ENCODE measurements at regions not wholly inside any gene's neighbourhood (a gene's known extent, or its start where the extent isn't known, plus 50 kb on each side); places are given as distances from the start of the nearest gene placed in this dataset.

DNA sequence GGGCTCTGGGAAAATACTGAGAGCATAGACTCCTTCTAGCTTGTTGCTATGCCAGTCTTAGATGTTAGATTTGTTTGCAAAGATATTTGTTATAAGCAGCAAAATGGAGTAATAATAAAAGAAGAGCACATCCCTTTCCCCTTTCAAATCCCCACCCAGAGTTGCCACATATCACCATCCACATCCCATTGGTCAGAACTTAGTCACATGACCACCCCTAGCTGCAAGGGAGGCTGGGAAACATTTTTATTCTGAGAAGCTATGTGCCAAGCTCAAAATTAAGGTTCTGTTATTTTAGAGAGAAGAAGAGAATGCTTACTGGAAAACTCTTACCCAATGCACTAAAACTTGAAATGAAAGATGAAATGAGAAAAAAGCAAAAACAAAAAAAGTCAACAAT is 193.9 kb upstream of the MVB12B start:
- H3K36me3 ChIP-seq, result no peaks in the 10 kb centered on the region
- H3K27ac ChIP-seq, result no peak overlapping the region
- ATAC-seq, result no peak
- no peak for DNase-seq
- peaks cover 0 to 17% of the 10 kb centered on the region in 2 donors for H3K27me3 ChIP-seq
- no peak overlapping the region for H3K4me3 ChIP-seq
- H3K9me3 ChIP-seq, result peaks cover 0 to 13% of the 10 kb centered on the region in 2 donors
- intact Hi-C loops (cut with DNase I), result no loop called here
- TF ChIP-seq CTCF (IDR thresholded peaks at IDR 0.05), result no peak
- H3K4me1 ChIP-seq, result no peaks in the 10 kb centered on the region

- peaks cover 0 to 57% of the 10 kb centered on the region in 2 donors for H3K27me3 ChIP-seq
- ATAC-seq, result no peak
- H3K9me3 ChIP-seq, result peaks cover 0 to 9% of the 10 kb centered on the region in 2 donors
- H3K4me3 ChIP-seq, result no peak overlapping the region
- no peak for TF ChIP-seq CTCF (IDR thresholded peaks at IDR 0.05)
- H3K36me3 ChIP-seq, result no peaks in the 10 kb centered on the region
- H3K4me1 ChIP-seq, result no peaks in the 10 kb centered on the region
- intact Hi-C loops (cut with DNase I), result no loop called here
- no peak for DNase-seq
- no peak overlapping the region for H3K27ac ChIP-seq
These were observed 182.4 kb upstream of the MVB12B start for GRCh38 chr9:126144196-126144595.

GRCh38 chr9:126144603-126145456 is 181.8 kb upstream of the MVB12B start:
- Histone ChIP-seq H3K4me1 (no peaks in the 10 kb centered on the region), H3K27me3 (peaks cover 0 to 58% of the 10 kb centered on the region in 2 donors), H3K36me3 (no peaks in the 10 kb centered on the region), H3K27ac (no peak overlapping the region), H3K4me3 (no peak overlapping the region), H3K9me3 (peaks cover 0 to 7% of the 10 kb centered on the region in 2 donors)
- no peak for ATAC-seq
- TF ChIP-seq CTCF (IDR thresholded peaks at IDR 0.05), result no peak
- intact Hi-C loops (cut with DNase I), result no loop called here
- DNase-seq, result no peak

DNA sequence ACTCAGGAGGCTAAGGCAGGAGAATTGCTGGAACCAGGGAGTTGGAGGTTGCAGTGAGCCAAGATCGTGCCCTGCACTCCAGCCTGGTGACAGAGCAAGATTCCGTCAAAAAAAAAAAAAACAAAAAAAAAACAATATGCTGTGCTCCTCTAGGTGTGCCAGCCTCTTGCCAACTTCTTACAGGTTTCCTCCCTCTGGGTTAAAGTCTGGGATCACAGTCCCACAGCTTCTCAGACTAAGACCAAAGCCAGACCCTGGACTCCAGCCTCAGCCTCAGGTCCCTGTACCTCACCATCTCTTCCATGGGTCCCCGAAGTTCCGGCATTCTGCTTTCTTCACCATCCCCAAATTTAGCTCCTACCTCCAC is 180.8 kb upstream of the MVB12B start:
- H3K27me3 ChIP-seq, result peaks cover 0 to 58% of the 10 kb centered on the region in 2 donors
- H3K4me1 ChIP-seq, result peaks cover 0 to 4% of the 10 kb centered on the region in 2 donors
- ATAC-seq, result no peak
- intact Hi-C loops (cut with DNase I), result no loop called here
- H3K36me3 ChIP-seq, result no peaks in the 10 kb centered on the region
- TF ChIP-seq CTCF (IDR thresholded peaks at IDR 0.05), result no peak
- no peak overlapping the region for H3K27ac ChIP-seq
- no peak for DNase-seq
- H3K9me3 ChIP-seq, result no peaks in the 10 kb centered on the region
- no peak overlapping the region for H3K4me3 ChIP-seq

- Histone ChIP-seq H3K36me3 (no peaks in the 10 kb centered on the region), H3K9me3 (no peaks in the 10 kb centered on the region), H3K27me3 (peaks cover 0 to 60% of the 10 kb centered on the region in 2 donors), H3K4me1 (peaks cover 0 to 5% of the 10 kb centered on the region in 2 donors), H3K27ac (no peak overlapping the region), H3K4me3 (no peak overlapping the region)
- no peak for DNase-seq
- TF ChIP-seq CTCF (IDR thresholded peaks at IDR 0.05), result no peak
- peak; percentile 67 for ATAC-seq
- intact Hi-C loops (cut with DNase I), result no loop called here
These were observed 180.1 kb upstream of the MVB12B start for GRCh38 chr9:126146254-126147145.

Measured in left lung (tissue), 4 donors.